ENCODE measurements at regions not wholly inside any gene's neighbourhood (a gene's known extent, or its start where the extent isn't known, plus 50 kb on each side); places are given as distances from the start of the nearest gene placed in this dataset.

DNA sequence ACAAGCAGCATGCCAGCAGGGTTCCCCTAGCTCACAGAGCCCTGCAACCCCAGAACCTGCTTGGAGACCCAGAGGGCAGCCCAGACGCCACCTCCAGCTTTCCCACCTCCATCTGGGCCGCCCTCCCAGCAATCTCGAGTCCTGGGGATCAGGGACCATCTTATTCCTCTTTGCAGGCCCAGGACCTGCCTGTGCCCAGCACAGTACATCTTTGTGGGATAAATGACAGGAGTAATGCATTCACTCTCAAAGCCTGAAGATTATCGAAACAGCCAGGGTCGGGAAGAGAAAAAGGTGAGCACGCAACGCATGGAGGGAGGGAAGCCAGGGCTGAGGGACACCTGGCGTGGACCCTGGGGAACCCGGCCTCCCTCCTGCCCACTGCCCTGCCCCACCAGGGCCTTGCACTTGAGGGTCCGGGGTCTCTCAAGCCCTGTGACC lies 144.1 kb downstream of the NDUFA10 start:
- TF ChIP-seq, protein P1, sequence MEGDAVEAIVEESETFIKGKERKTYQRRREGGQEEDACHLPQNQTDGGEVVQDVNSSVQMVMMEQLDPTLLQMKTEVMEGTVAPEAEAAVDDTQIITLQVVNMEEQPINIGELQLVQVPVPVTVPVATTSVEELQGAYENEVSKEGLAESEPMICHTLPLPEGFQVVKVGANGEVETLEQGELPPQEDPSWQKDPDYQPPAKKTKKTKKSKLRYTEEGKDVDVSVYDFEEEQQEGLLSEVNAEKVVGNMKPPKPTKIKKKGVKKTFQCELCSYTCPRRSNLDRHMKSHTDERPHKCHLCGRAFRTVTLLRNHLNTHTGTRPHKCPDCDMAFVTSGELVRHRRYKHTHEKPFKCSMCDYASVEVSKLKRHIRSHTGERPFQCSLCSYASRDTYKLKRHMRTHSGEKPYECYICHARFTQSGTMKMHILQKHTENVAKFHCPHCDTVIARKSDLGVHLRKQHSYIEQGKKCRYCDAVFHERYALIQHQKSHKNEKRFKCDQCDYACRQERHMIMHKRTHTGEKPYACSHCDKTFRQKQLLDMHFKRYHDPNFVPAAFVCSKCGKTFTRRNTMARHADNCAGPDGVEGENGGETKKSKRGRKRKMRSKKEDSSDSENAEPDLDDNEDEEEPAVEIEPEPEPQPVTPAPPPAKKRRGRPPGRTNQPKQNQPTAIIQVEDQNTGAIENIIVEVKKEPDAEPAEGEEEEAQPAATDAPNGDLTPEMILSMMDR (IDR thresholded peaks at IDR 0.05) = no peak
- no peak for TF ChIP-seq POLR2A (IDR thresholded peaks at IDR 0.05)
